RWPE2 (cell line): ENCODE measurements at regions not wholly inside any gene's neighbourhood (a gene's known extent, or its start where the extent isn't known, plus 50 kb on each side); places are given as distances from the start of the nearest gene placed in this dataset.

Experiments
- ATAC-seq: fragments of 200-7000 bp; cut with Tn5 transposase; 3 replicates; pipeline ENCODE4 v1.9.1; 2021; ENCODE audit warnings: low read depth
- DNase-seq: peaks from one replicate; pipeline ENCODE4 v3.0.0-alpha.2; 2020; ENCODE audit warnings: low spot score
- H3K27ac ChIP-seq: fragments of 450-650 bp; 2 replicates; pipeline ENCODE4 v1.5.1; 2017; ENCODE audit warnings: mild to moderate bottlenecking; ENCODE audit not compliant: poor library complexity, severe bottlenecking
- H3K27me3 ChIP-seq: fragments of 250-450 bp; sonication (Bioruptor Pico); 2 replicates; pipeline ENCODE4 v1.5.1; 2021; ENCODE audit warnings: mild to moderate bottlenecking, moderate library complexity; ENCODE audit not compliant: insufficient read depth, poor library complexity, severe bottlenecking
- H3K36me3 ChIP-seq: fragments of 250-450 bp; sonication (Bioruptor Pico); 2 replicates; pipeline ENCODE4 v1.5.1; 2020; ENCODE audit warnings: low read depth, mild to moderate bottlenecking, moderate library complexity
- H3K4me1 ChIP-seq: fragments of 250-450 bp; sonication (Bioruptor Pico); 2 replicates; pipeline ENCODE4 v1.5.1; 2021; ENCODE audit warnings: mild to moderate bottlenecking, moderate library complexity; ENCODE audit not compliant: insufficient read depth, poor library complexity, severe bottlenecking
- H3K4me3 ChIP-seq: fragments of 250-450 bp; sonication (Bioruptor Pico); 2 replicates; pipeline ENCODE4 v1.5.1; 2021; ENCODE audit warnings: mild to moderate bottlenecking, moderate library complexity; ENCODE audit not compliant: severe bottlenecking
- H3K9me3 ChIP-seq: fragments of 250-450 bp; sonication (Bioruptor Pico); 2 replicates; pipeline ENCODE4 v1.5.1; 2021; ENCODE audit warnings: mild to moderate bottlenecking, moderate library complexity; ENCODE audit not compliant: severe bottlenecking
- CTCF ChIP-seq: fragments of 450-650 bp; IDR thresholded peaks from one replicate; pipeline ENCODE4 v1.5.1; 2017; ENCODE audit warnings: mild to moderate bottlenecking, moderate library complexity; ENCODE audit not compliant: poor library complexity, severe bottlenecking

GRCh38 chr14:106199097-106199496 is 672.7 kb downstream of the TMEM121 start:
- Histone ChIP-seq H3K4me3 (no peak overlapping the region), H3K27ac (no peak overlapping the region), H3K36me3 (no peaks in the 10 kb centered on the region), H3K9me3 (no peaks in the 10 kb centered on the region), H3K4me1 (no peaks in the 10 kb centered on the region), H3K27me3 (peaks cover 27% of the 10 kb centered on the region)
- no peak for TF ChIP-seq CTCF
- ATAC-seq: no peak
- DNase-seq: no peak

- Histone ChIP-seq H3K4me3 (no peak overlapping the region), H3K9me3 (no peaks in the 10 kb centered on the region), H3K36me3 (no peaks in the 10 kb centered on the region), H3K4me1 (no peaks in the 10 kb centered on the region), H3K27me3 (peaks cover 20% of the 10 kb centered on the region), H3K27ac (no peak overlapping the region)
- DNase-seq (no peak), ATAC-seq (no peak)
- TF ChIP-seq CTCF: no peak
These were observed 674.3 kb downstream of the TMEM121 start for GRCh38 chr14:106200541-106201315.

GRCh38 chr14:106201376-106201775 is 675.0 kb downstream of the TMEM121 start:
- no peak for TF ChIP-seq CTCF
- Histone ChIP-seq H3K27ac (no peak overlapping the region), H3K4me1 (no peaks in the 10 kb centered on the region), H3K36me3 (no peaks in the 10 kb centered on the region), H3K4me3 (no peak overlapping the region), H3K27me3 (peaks cover 20% of the 10 kb centered on the region), H3K9me3 (no peaks in the 10 kb centered on the region)
- no peak for ATAC-seq
- DNase-seq: no peak

GRCh38 chr14:106203438-106203837 is 677.1 kb downstream of the TMEM121 start:
- no peak for TF ChIP-seq CTCF
- Histone ChIP-seq H3K4me3 (no peak overlapping the region), H3K27me3 (peaks cover 13% of the 10 kb centered on the region), H3K36me3 (no peaks in the 10 kb centered on the region), H3K4me1 (no peaks in the 10 kb centered on the region), H3K27ac (no peak overlapping the region), H3K9me3 (no peaks in the 10 kb centered on the region)
- DNase-seq (no peak), ATAC-seq (no peak)

- ATAC-seq (no peak), DNase-seq (no peak)
- Histone ChIP-seq H3K36me3 (no peaks in the 10 kb centered on the region), H3K9me3 (no peaks in the 10 kb centered on the region), H3K4me1 (no peaks in the 10 kb centered on the region), H3K27me3 (peaks cover 9% of the 10 kb centered on the region), H3K4me3 (no peak overlapping the region), H3K27ac (no peak overlapping the region)
- no peak for TF ChIP-seq CTCF
These were observed 677.7 kb downstream of the TMEM121 start for GRCh38 chr14:106204063-106204462.
